WI38 (cell line): ENCODE measurements at regions not wholly inside any gene's neighbourhood (a gene's known extent, or its start where the extent isn't known, plus 50 kb on each side); places are given as distances from the start of the nearest gene placed in this dataset.

Experiments
- H3K4me3 ChIP-seq: 2 replicates; pipeline ENCODE4 v1.5.1; 2011; ENCODE audit warnings: low read depth, mild to moderate bottlenecking, control low read depth, low read length
- TF ChIP-seq, protein P1 (sequence below): IDR thresholded peaks from 2 replicates; pipeline ENCODE4 v1.5.1; 2012; ENCODE audit warnings: low read depth, mild to moderate bottlenecking, control low read depth, low read length

DNA sequence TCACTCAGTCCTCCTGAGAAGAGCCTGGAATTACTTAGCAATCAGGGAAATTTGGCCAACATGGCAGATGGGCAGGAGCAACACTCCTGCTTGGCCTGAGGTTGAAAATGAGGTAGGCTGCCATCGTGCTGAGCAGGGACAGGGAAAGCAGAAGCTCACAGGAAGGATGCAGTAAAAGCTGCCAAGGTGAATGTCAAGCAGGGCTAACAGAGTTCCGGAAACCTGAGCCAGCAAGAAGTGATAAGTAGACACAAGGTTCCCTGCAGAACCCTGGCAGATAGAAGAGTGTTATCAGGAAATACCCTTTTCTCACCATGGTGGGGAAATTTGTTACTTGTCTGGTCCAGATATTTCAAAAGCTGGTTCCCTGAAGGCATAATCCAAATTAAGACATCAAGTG is 454.3 kb upstream of the MEX3C start:
- H3K4me3 ChIP-seq, result no peak overlapping the region
- TF ChIP-seq, protein P1, sequence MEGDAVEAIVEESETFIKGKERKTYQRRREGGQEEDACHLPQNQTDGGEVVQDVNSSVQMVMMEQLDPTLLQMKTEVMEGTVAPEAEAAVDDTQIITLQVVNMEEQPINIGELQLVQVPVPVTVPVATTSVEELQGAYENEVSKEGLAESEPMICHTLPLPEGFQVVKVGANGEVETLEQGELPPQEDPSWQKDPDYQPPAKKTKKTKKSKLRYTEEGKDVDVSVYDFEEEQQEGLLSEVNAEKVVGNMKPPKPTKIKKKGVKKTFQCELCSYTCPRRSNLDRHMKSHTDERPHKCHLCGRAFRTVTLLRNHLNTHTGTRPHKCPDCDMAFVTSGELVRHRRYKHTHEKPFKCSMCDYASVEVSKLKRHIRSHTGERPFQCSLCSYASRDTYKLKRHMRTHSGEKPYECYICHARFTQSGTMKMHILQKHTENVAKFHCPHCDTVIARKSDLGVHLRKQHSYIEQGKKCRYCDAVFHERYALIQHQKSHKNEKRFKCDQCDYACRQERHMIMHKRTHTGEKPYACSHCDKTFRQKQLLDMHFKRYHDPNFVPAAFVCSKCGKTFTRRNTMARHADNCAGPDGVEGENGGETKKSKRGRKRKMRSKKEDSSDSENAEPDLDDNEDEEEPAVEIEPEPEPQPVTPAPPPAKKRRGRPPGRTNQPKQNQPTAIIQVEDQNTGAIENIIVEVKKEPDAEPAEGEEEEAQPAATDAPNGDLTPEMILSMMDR, result no peak

DNA sequence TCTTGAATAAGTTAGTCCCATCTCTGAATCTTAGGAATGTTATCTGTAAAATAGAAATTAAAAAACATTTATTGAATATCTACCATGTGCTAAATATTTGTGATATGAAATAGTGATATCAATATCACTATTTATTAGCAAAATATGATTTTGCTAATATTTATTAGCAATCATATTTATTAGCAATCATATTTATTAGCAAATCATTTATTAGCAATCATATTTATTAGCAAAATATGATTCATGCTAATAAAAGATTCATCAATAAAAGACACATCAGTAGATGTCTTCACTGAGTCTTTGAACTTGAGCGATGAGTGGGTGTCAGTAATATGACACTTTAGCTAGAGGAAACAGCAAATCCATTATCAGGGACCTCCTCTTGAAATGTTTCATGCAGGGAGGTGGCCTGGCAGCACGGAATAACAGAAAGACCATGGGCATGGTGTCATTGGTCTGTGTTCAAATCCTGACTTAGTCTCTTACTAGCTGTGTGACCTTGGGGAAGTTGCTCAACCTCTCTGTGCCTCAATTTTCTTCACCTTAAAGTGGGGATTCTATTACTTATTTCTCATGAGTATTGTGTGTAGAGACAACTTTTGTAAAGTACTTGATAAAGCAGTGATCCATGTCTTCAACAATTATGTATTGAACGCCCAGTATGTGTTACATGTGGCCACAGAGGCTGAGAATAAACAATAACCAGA is 456.2 kb upstream of the MEX3C start:
- H3K4me3 ChIP-seq, result no peak overlapping the region
- TF ChIP-seq, protein P1, result no peak

DNA sequence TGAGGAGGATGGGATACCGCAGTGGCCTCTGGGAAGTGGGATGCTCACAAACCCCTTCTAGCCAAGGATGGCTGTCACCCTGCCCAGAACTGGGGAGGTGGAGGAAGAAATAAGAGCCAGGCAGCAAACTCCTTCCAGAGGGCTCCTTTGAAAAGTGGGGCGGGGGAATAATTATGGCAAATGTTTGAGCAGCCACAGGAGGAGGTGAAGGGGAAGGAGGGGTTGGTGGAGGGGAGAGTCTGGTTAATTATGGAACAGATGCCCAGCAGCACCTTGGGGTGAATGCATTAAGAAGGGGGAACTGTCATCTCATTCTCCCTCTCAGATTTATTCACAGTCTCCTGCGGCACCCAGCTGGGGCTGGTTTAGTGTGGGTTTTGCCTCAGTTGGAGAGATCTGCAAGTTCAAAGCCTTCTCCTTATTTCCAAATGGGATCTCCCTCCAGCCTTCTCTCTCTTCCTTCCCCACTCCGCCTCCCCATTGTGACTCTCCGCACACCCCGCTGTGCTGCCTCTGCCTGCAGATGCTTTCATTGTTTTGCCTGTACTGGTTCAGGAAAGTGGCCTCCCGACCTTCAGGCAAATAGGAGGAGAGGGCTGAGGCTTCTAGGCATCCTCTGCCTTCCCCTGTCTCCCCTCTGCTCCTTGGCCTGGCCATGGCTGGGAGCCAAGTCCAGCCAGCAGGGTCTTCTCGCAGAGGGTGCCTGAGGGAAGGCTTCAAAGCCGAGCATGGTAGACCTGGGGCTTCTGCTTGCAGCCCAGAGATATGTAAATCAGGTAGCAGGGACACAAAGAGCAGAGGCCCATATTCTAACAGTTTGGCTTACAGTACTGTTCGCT is 457.2 kb upstream of the MEX3C start:
- TF ChIP-seq, protein P1, result no peak
- H3K4me3 ChIP-seq, result no peak overlapping the region

DNA sequence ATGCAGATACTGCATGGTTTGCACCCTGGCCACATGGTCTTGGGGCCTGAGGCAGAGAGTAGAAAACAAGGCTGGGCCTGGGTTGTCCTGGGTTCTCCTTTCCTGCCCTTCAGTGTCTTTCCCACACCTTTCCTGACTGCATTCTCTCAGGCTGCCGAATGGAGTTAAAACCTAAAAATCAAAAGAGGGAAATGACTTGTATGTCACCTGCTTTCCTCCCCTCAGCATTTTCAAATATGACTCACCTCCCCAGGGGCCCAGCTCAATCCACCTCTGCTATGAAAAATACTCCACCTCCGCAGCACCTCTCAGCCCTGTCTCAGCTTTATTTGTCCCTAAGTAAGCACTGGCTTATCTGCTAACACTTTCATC is 457.8 kb upstream of the MEX3C start:
- H3K4me3 ChIP-seq, result no peak overlapping the region
- TF ChIP-seq, protein P1, result no peak

GRCh38 chr18:51656249-51656648 is 458.8 kb upstream of the MEX3C start:
- TF ChIP-seq, protein P1, result no peak
- H3K4me3 ChIP-seq, result no peak overlapping the region

DNA sequence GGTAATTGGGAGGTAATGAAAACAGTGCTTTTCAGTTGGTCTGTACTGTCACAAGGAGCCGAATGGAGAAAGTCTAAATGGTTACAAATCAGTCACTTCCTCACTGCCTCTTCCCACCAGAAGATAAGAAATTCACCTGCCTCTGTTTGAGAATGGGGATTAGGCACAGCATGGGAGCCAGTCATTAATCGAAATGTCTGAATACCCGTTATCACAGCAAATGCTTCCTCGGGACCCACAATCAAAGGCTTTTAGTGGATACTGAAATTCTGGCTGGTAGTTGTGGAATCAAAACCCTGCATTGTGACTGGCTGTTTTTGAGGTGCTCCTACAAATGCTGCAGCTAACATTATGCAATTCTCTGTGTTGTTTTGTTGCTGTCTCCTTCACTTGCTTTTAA is 461.0 kb upstream of the MEX3C start:
- H3K4me3 ChIP-seq, result no peak overlapping the region
- TF ChIP-seq, protein P1, result no peak

- TF ChIP-seq, protein P1, result no peak
- H3K4me3 ChIP-seq, result no peak overlapping the region
Observed at GRCh38 chr18:51659781-51660180, 462.3 kb upstream of the MEX3C start.
